Body of pancreas (tissue), 4 donors: ENCODE measurements at regions not wholly inside any gene's neighbourhood (a gene's known extent, or its start where the extent isn't known, plus 50 kb on each side); places are given as distances from the start of the nearest gene placed in this dataset.

ENCODE experiments used
- ATAC-seq: fragments of 150-250 bp; one replicate; pipeline ENCODE4 v1.9.1; 2016
- DNase-seq, 4 donors: peaks; one replicate each; pipeline ENCODE4 v3.0.0-alpha.2; 2019
- H3K27ac ChIP-seq, 4 donors: fragments of 200-600 bp; sonication (generic); 1 replicate in 3 of 4; 2 replicates in 1 of 4; pipeline versions ENCODE4 v1.5.1 to v1.6.1; 2016 to 2019; ENCODE audit warnings: mild to moderate bottlenecking in 1 of 4, mixed read lengths in 1 of 4, moderate library complexity in 1 of 4
- H3K27me3 ChIP-seq, 2 donors: fragments of 200-600 bp; sonication (generic); one replicate each; pipeline ENCODE4 v1.6.0; 2016; ENCODE audit warnings: mild to moderate bottlenecking in 1 of 2
- H3K36me3 ChIP-seq, 2 donors: fragments of 200-600 bp; sonication (generic); replicated peaks in 1 of 2; 2 replicates each; pipeline ENCODE4 v1.5.1; 2016; ENCODE audit warnings: low read depth in 2 of 2; ENCODE audit not compliant: insufficient read depth in 1 of 2
- H3K4me1 ChIP-seq: fragments of 200-600 bp; sonication (generic); one replicate; pipeline ENCODE4 v1.6.0; 2016
- H3K4me3 ChIP-seq, 2 donors: fragments of 200-600 bp; sonication (generic); 1 replicate in 1 of 2; 2 replicates in 1 of 2; pipeline ENCODE4 v1.5.1; 2016 to 2019
- H3K9me3 ChIP-seq, 3 donors: fragments of 200-600 bp; sonication (generic); 1 replicate in 2 of 3; 2 replicates in 1 of 3; pipeline ENCODE4 v1.5.1; 2016
- CTCF ChIP-seq, 7 experiments: fragments of 450-650 bp in 4 of 7; fragments of 200-600 bp in 3 of 7; sonication (generic) in 3 of 7; IDR thresholded peaks; one replicate each; pipeline ENCODE4 v1.5.1; 2016 to 2019; ENCODE audit warnings: antibody characterized with exemption in 7 of 7
- POLR2A ChIP-seq, 3 donors: fragments of 450-650 bp; IDR thresholded peaks; one replicate each; pipeline ENCODE4 v1.6.1; 2016; ENCODE audit warnings: antibody characterized with exemption in 3 of 3, mild to moderate bottlenecking in 2 of 3
- WGBS, 2 donors: methylation state at CpG; one replicate each; pipeline ENCODE4 v1.1.5; 2017; 5-methylcytosine and 5-hydroxymethylcytosine counted together
- intact Hi-C: fragments of 100-400 bp; cut with DNase I; formaldehyde crosslinking; loops from one replicate; pipeline ENCODE4 v1.15.1; 2023

DNA sequence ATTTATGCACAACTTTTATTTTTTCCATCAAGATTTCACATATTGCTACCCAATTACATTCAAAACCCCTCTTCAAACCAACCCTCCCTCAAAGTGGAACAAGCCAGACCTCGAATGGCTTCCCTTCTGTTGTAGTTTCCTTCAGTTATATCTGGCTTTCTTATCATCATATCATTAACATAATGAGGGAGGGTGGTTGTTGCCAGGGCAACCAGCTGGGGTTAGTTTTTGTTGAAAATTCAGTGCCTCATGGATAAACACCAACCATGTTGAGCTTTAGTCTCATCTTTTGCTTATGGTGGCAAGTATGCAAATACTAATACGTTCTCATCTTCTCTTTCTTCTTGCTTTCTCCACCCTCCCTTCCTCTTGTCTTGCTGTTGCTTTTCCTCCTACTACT lies 359.7 kb downstream of the CDH11 start:
- no peaks in the 10 kb centered on the region for H3K27me3 ChIP-seq
- intact Hi-C loops = no loop called here
- 39 to 51% methylated on average over 2 of the region's 2 CpGs for WGBS, 2 donors
- TF ChIP-seq CTCF (IDR thresholded peaks at IDR 0.05) (no peak), POLR2A (IDR thresholded peaks at IDR 0.05) (no peak)
- H3K4me1 ChIP-seq = no peaks in the 10 kb centered on the region
- H3K9me3 ChIP-seq = no peaks in the 10 kb centered on the region
- DNase-seq (no peak), ATAC-seq (no peak)
- H3K27ac ChIP-seq = no peak overlapping the region
- H3K36me3 ChIP-seq = no peaks in the 10 kb centered on the region
- no peak overlapping the region for H3K4me3 ChIP-seq

- Histone ChIP-seq H3K27me3 (no peaks in the 10 kb centered on the region), H3K27ac (no peak overlapping the region), H3K4me3 (no peak overlapping the region), H3K9me3 (no peaks in the 10 kb centered on the region), H3K36me3 (no peaks in the 10 kb centered on the region), H3K4me1 (no peaks in the 10 kb centered on the region)
- TF ChIP-seq POLR2A (IDR thresholded peaks at IDR 0.05) = no peak
- TF ChIP-seq CTCF (IDR thresholded peaks at IDR 0.05) = no peak
- DNase-seq (no peak), ATAC-seq (no peak)
- 24 to 44% methylated on average over 1 of the region's 1 CpG for WGBS, 2 donors
- intact Hi-C loops = no loop called here
Measured at GRCh38 chr16:64754279-64754678, 367.6 kb downstream of the CDH11 start.

DNA sequence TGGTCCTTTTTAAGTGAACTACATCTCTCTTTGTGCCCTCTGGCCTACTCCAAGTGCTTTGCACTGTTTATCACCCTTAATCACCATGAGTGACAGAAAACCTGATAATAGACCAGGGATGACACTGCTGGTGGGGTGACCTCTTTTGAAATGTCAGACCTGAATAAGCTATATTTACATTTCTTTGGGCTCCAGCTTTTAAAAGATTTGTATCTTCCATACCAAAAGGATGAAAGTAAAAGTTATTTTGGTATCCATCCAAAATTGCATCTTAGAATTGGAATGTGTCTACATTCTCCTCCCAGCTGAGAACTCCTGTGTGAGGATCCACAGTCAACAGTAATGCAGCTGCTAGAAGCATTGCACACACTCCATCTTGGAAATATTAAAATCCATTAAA lies 370.0 kb downstream of the CDH11 start:
- TF ChIP-seq CTCF (IDR thresholded peaks at IDR 0.05) = no peak
- no peak for TF ChIP-seq POLR2A (IDR thresholded peaks at IDR 0.05)
- ATAC-seq (no peak), DNase-seq (no peak)
- no peaks in the 10 kb centered on the region for H3K9me3 ChIP-seq
- H3K27ac ChIP-seq = no peak overlapping the region
- intact Hi-C loops = no loop called here
- H3K27me3 ChIP-seq = no peaks in the 10 kb centered on the region
- no peak overlapping the region for H3K4me3 ChIP-seq
- H3K36me3 ChIP-seq = no peaks in the 10 kb centered on the region
- no peaks in the 10 kb centered on the region for H3K4me1 ChIP-seq

- intact Hi-C loops = no loop called here
- Histone ChIP-seq H3K4me3 (no peak overlapping the region), H3K4me1 (no peaks in the 10 kb centered on the region), H3K36me3 (no peaks in the 10 kb centered on the region), H3K27ac (no peak overlapping the region), H3K9me3 (no peaks in the 10 kb centered on the region), H3K27me3 (no peaks in the 10 kb centered on the region)
- DNase-seq (no peak), ATAC-seq (no peak)
- no peak for TF ChIP-seq POLR2A (IDR thresholded peaks at IDR 0.05)
- no peak for TF ChIP-seq CTCF (IDR thresholded peaks at IDR 0.05)
Measured at GRCh38 chr16:64749346-64749745, 372.5 kb downstream of the CDH11 start.

DNA sequence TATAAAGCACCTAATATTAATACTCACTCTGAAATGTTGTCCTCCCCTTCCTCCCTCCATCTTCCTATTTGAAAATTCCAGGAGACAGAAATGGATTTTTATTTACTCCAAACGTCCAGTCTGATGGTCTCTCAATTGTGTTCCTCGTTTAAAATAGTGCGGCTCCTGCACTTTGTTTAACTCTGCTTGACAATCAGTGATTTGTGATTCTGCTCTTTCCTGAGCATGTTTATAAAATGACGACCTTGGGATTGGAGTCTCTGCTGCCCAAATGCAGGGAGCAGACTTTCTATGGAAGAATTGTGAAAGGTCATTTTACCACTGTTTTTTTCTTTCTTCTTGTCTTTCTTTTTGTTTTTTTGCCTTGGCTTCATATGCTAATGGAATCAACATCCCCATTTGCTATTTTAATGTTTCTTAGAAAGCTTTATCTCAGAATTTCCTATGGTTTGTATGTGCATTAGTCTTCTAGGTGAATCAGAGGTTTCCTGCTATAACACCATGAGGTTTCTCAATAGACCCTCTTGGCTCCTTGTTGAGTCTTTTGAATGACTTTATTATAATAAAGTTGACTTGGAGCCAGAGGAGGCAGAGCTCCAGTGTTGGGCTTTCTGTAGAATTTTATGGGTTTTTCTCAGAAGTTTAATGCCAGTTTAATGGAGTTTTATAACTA lies 376.5 kb downstream of the CDH11 start:
- TF ChIP-seq POLR2A (IDR thresholded peaks at IDR 0.05) (no peak), CTCF (IDR thresholded peaks at IDR 0.05) (no peak)
- Histone ChIP-seq H3K36me3 (no peaks in the 10 kb centered on the region), H3K27ac (no peak overlapping the region), H3K4me1 (no peaks in the 10 kb centered on the region), H3K9me3 (no peaks in the 10 kb centered on the region), H3K27me3 (no peaks in the 10 kb centered on the region), H3K4me3 (no peak overlapping the region)
- WGBS, 2 donors = 8 to 9% methylated on average over 4 of the region's 4 CpGs
- intact Hi-C loops = no loop called here
- no peak for DNase-seq
- no peak for ATAC-seq
